Natural killer cell treated with Interleukin-12 subunit alpha and Interleukin-12 subunit beta and Interleukin-15 and Interleukin-18, amount 100 ng/mL, for 72 hours (primary cell): ENCODE measurements at regions not wholly inside any gene's neighbourhood (a gene's known extent, or its start where the extent isn't known, plus 50 kb on each side); places are given as distances from the start of the nearest gene placed in this dataset.

Source experiments
- ATAC-seq, 2 donors: fragments of 150-1000 bp; cut with Tn5 transposase in 1 of 2; sonication (Bioruptor Pico), chemical (Tn5 transposase) in 1 of 2; 2 replicates each; pipeline ENCODE4 v1.10.0; 2021
- DNase-seq: peaks from one replicate; pipeline ENCODE4 v3.0.0; 2022; ENCODE audit warnings: low spot score
- H3K27ac Mint-ChIP-seq, 2 donors: 1 replicate in 1 of 2; 2 replicates in 1 of 2; pipeline ENCODE4 v1.8.0; 2022; ENCODE audit warnings: mixed read lengths in 2 of 2, mild to moderate bottlenecking in 1 of 2, moderate library complexity in 1 of 2
- H3K27me3 Mint-ChIP-seq, 2 donors: 1 replicate in 1 of 2; 2 replicates in 1 of 2; pipeline ENCODE4 v1.8.0; 2022; ENCODE audit warnings: mixed read lengths in 2 of 2
- H3K36me3 Mint-ChIP-seq: one replicate; pipeline ENCODE4 v1.8.0; 2022; ENCODE audit warnings: mixed read lengths
- H3K4me1 Mint-ChIP-seq, 2 donors: 1 replicate in 1 of 2; 2 replicates in 1 of 2; pipeline ENCODE4 v1.8.0; 2022; ENCODE audit warnings: low read depth in 2 of 2, mixed read lengths in 2 of 2, mild to moderate bottlenecking in 1 of 2
- H3K4me3 Mint-ChIP-seq: one replicate; pipeline ENCODE4 v1.8.0; 2022; ENCODE audit warnings: mixed read lengths
- H3K9me3 Mint-ChIP-seq: 2 replicates; pipeline ENCODE4 v1.8.0; 2022; ENCODE audit warnings: mixed read lengths

GRCh38 chrX:134732676-134733075 lies 64.3 kb downstream of the PABIR2 start:
- Mint-ChIP-seq H3K9me3 (no peaks in the 10 kb centered on the region), H3K36me3 (no peaks in the 10 kb centered on the region), H3K4me3 (no peak overlapping the region), H3K27ac (no peak overlapping the region), H3K27me3 (peaks cover 2 to 20% of the 10 kb centered on the region in 2 donors), H3K4me1 (no peaks in the 10 kb centered on the region)
- ATAC-seq (no peak), DNase-seq (no peak)

GRCh38 chrX:134732152-134732551 lies 64.9 kb downstream of the PABIR2 start:
- Mint-ChIP-seq H3K27ac (no peak overlapping the region), H3K4me1 (no peaks in the 10 kb centered on the region), H3K4me3 (no peak overlapping the region), H3K36me3 (no peaks in the 10 kb centered on the region), H3K27me3 (peaks cover 0 to 22% of the 10 kb centered on the region in 2 donors), H3K9me3 (no peaks in the 10 kb centered on the region)
- ATAC-seq, result no peak
- DNase-seq, result no peak

- ATAC-seq (no peak), DNase-seq (no peak)
- Mint-ChIP-seq H3K27ac (peak overlapping the region in 1 of 2 donors; percentile 31), H3K36me3 (no peaks in the 10 kb centered on the region), H3K4me3 (no peak overlapping the region), H3K27me3 (peaks cover 0 to 21% of the 10 kb centered on the region in 2 donors), H3K4me1 (no peaks in the 10 kb centered on the region), H3K9me3 (no peaks in the 10 kb centered on the region)
Measured at GRCh38 chrX:134727363-134727762, 69.1 kb upstream of the PLAC1 start.

- H3K27me3 Mint-ChIP-seq, result peaks cover 0 to 21% of the 10 kb centered on the region in 2 donors
- H3K9me3 Mint-ChIP-seq, result no peaks in the 10 kb centered on the region
- no peak overlapping the region for H3K4me3 Mint-ChIP-seq
- no peaks in the 10 kb centered on the region for H3K36me3 Mint-ChIP-seq
- DNase-seq (no peak), ATAC-seq (no peak)
- no peaks in the 10 kb centered on the region for H3K4me1 Mint-ChIP-seq
- H3K27ac Mint-ChIP-seq, result no peak overlapping the region
Measured at GRCh38 chrX:134725103-134725690, 66.9 kb upstream of the PLAC1 start.

- ATAC-seq (no peak), DNase-seq (no peak)
- peaks cover 11 to 12% of the 10 kb centered on the region in 2 donors for H3K4me1 Mint-ChIP-seq
- peaks cover 0 to 7% of the 10 kb centered on the region in 2 donors for H3K27me3 Mint-ChIP-seq
- H3K4me3 Mint-ChIP-seq, result no peak overlapping the region
- no peaks in the 10 kb centered on the region for H3K9me3 Mint-ChIP-seq
- H3K36me3 Mint-ChIP-seq, result no peaks in the 10 kb centered on the region
- no peak overlapping the region for H3K27ac Mint-ChIP-seq
Measured at GRCh38 chrX:134721766-134722532, 63.7 kb upstream of the PLAC1 start.

GRCh38 chrX:134718966-134719317 lies 60.7 kb upstream of the PLAC1 start:
- peak; percentile 65 for DNase-seq
- no peaks in the 10 kb centered on the region for H3K9me3 Mint-ChIP-seq
- H3K27me3 Mint-ChIP-seq, result peaks cover 0 to 7% of the 10 kb centered on the region in 2 donors
- H3K4me1 Mint-ChIP-seq, result peaks cover 11 to 12% of the 10 kb centered on the region in 2 donors
- H3K36me3 Mint-ChIP-seq, result no peaks in the 10 kb centered on the region
- peak overlapping the region; percentile 78 to 81 for H3K27ac Mint-ChIP-seq
- peak; percentile 82 to 92 for ATAC-seq
- peak overlapping the region; percentile 52 for H3K4me3 Mint-ChIP-seq

GRCh38 chrX:134718105-134718965 lies 60.1 kb upstream of the PLAC1 start:
- peak overlapping the region; percentile 78 to 81 for H3K27ac Mint-ChIP-seq

GRCh38 chrX:134717698-134718097 lies 59.4 kb upstream of the PLAC1 start:
- Mint-ChIP-seq H3K4me1 (peaks cover 11 to 12% of the 10 kb centered on the region in 2 donors), H3K27ac (peak overlapping the region in 1 of 2 donors; percentile 81)
- ATAC-seq, result no peak

More at GRCh38 chrX:134718105-134718965, 60.1 kb upstream of the PLAC1 start:
- peaks cover 11 to 12% of the 10 kb centered on the region in 2 donors for H3K4me1 Mint-ChIP-seq
- no peaks in the 10 kb centered on the region for H3K9me3 Mint-ChIP-seq
- peak; percentile 67 to 76 for ATAC-seq
- H3K27me3 Mint-ChIP-seq, result peaks cover under 1 to 7% of the 10 kb centered on the region in 2 donors
- no peak for DNase-seq
- peak overlapping the region; percentile 52 for H3K4me3 Mint-ChIP-seq
- no peaks in the 10 kb centered on the region for H3K36me3 Mint-ChIP-seq

GRCh38 chrX:134716620-134717012 lies 58.3 kb upstream of the PLAC1 start:
- Mint-ChIP-seq H3K27me3 (peaks cover 8 to 13% of the 10 kb centered on the region in 2 donors), H3K4me3 (no peak overlapping the region), H3K36me3 (no peaks in the 10 kb centered on the region), H3K9me3 (no peaks in the 10 kb centered on the region), H3K4me1 (peaks cover 11 to 12% of the 10 kb centered on the region in 2 donors), H3K27ac (no peak overlapping the region)
- no peak for ATAC-seq
- DNase-seq, result no peak

More at GRCh38 chrX:134717698-134718097, 59.4 kb upstream of the PLAC1 start:
- H3K9me3 Mint-ChIP-seq, result no peaks in the 10 kb centered on the region
- peaks cover 6 to 10% of the 10 kb centered on the region in 2 donors for H3K27me3 Mint-ChIP-seq
- no peak for DNase-seq
- H3K36me3 Mint-ChIP-seq, result no peaks in the 10 kb centered on the region
- H3K4me3 Mint-ChIP-seq, result no peak overlapping the region

GRCh38 chrX:134715930-134716619 lies 57.8 kb upstream of the PLAC1 start:
- no peak for DNase-seq
- Mint-ChIP-seq H3K27me3 (peaks cover 8 to 13% of the 10 kb centered on the region in 2 donors), H3K4me1 (peaks cover 11 to 12% of the 10 kb centered on the region in 2 donors), H3K4me3 (no peak overlapping the region), H3K36me3 (no peaks in the 10 kb centered on the region), H3K9me3 (no peaks in the 10 kb centered on the region), H3K27ac (no peak overlapping the region)
- ATAC-seq, result peak in 1 of 2 donors; percentile 33

GRCh38 chrX:134714633-134715110 lies 56.4 kb upstream of the PLAC1 start:
- no peak for ATAC-seq

GRCh38 chrX:134713618-134714107 lies 55.4 kb upstream of the PLAC1 start:
- DNase-seq (no peak), ATAC-seq (no peak)
- H3K4me3 Mint-ChIP-seq, result no peak overlapping the region
- H3K4me1 Mint-ChIP-seq, result peaks cover 5 to 6% of the 10 kb centered on the region in 2 donors
- H3K27me3 Mint-ChIP-seq, result peaks cover 8 to 13% of the 10 kb centered on the region in 2 donors
- no peak overlapping the region for H3K27ac Mint-ChIP-seq
- H3K9me3 Mint-ChIP-seq, result no peaks in the 10 kb centered on the region
- H3K36me3 Mint-ChIP-seq, result no peaks in the 10 kb centered on the region

More at GRCh38 chrX:134714633-134715110, 56.4 kb upstream of the PLAC1 start:
- no peaks in the 10 kb centered on the region for H3K9me3 Mint-ChIP-seq
- no peak for DNase-seq
- no peak overlapping the region for H3K4me3 Mint-ChIP-seq
- peaks cover 8 to 13% of the 10 kb centered on the region in 2 donors for H3K27me3 Mint-ChIP-seq
- peaks cover 11 to 12% of the 10 kb centered on the region in 2 donors for H3K4me1 Mint-ChIP-seq
- no peaks in the 10 kb centered on the region for H3K36me3 Mint-ChIP-seq
- H3K27ac Mint-ChIP-seq, result no peak overlapping the region

GRCh38 chrX:134712272-134712671 lies 54.0 kb upstream of the PLAC1 start:
- H3K4me1 Mint-ChIP-seq, result no peaks in the 10 kb centered on the region
- no peaks in the 10 kb centered on the region for H3K36me3 Mint-ChIP-seq
- no peak overlapping the region for H3K4me3 Mint-ChIP-seq
- H3K9me3 Mint-ChIP-seq, result no peaks in the 10 kb centered on the region
- ATAC-seq (no peak), DNase-seq (no peak)
- H3K27me3 Mint-ChIP-seq, result peaks cover 8 to 16% of the 10 kb centered on the region in 2 donors
- no peak overlapping the region for H3K27ac Mint-ChIP-seq
